ENCODE measurements at regions not wholly inside any gene's neighbourhood (a gene's known extent, or its start where the extent isn't known, plus 50 kb on each side); places are given as distances from the start of the nearest gene placed in this dataset.

DNA sequence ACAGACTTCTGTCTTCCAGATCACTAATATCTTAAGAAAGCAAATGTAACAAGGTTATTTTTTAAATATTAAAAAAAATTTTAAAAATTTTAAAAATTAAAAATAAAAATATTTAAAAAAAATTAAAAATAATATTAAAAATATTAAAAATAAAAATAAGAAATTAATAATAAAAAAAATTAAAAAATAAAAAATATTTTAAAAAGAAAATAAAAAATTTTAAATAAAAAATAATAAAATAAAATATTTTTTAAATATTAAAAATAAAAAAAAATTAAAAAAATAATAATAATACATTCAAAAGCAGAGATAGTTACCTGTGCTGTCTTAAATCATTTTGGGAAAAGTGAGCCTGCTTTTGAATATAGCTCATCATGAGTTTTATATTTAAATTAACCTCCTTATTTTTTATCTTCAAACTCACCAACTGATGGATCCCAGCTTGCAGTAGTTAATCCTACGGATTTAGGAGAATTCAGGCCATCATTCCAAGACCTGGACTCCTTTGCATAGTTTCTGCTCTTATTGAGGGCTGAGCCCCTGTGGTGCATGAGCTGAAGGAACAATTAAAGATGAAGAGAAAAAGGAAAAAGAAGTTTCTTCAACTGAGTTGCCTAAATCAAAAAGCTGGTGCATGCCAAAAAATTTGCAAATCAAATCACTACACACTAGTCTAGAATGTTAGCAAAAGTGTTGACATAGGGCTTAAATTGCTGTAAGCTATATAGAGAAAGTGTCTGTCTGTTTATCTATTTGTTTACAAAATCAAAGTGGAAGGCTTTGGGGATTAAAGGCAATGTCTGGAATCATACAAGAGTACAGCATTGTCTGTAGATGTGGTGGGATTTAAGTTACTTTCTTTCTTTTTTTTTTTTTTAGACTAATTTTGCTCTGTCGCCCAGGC lies 50.5 kb upstream of the ZNF438 start:
- no peaks in the 10 kb centered on the region for H3K9me3 Mint-ChIP-seq
- H3K27ac Mint-ChIP-seq: no peak overlapping the region
- peaks cover 6% of the 10 kb centered on the region for H3K4me1 Mint-ChIP-seq (ENCODE audit: low read depth)
- no peak overlapping the region for H3K4me3 Mint-ChIP-seq
- H3K27me3 Mint-ChIP-seq: no peaks in the 10 kb centered on the region
- H3K36me3 Mint-ChIP-seq (ENCODE audit: low read depth): no peaks in the 10 kb centered on the region

DNA sequence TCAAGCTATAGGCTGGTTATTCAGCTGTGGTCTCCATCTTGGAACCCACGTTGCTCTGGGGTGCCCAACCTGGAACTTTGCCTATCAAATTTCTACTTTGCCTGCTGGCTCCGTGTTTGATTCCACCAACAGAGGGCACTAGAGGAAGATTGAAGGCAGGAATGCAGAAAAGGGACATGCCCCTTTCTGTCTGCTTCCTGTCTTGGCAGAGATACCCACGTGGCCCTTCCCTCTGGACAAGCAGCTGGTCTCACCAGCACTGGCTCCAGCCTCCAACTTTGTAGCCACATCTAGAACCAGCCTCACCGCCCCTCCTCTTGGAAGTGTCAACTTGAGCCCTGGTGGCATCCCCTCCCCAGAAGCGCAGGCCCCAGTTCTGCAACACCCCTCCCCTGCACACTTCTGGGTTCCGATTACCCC lies 52.1 kb upstream of the ZNF438 start:
- Mint-ChIP-seq H3K36me3 (ENCODE audit: low read depth) (no peaks in the 10 kb centered on the region), H3K4me3 (no peak overlapping the region), H3K27ac (peak overlapping the region; percentile 11), H3K4me1 (ENCODE audit: low read depth) (peaks cover 6% of the 10 kb centered on the region), H3K27me3 (no peaks in the 10 kb centered on the region), H3K9me3 (no peaks in the 10 kb centered on the region)

DNA sequence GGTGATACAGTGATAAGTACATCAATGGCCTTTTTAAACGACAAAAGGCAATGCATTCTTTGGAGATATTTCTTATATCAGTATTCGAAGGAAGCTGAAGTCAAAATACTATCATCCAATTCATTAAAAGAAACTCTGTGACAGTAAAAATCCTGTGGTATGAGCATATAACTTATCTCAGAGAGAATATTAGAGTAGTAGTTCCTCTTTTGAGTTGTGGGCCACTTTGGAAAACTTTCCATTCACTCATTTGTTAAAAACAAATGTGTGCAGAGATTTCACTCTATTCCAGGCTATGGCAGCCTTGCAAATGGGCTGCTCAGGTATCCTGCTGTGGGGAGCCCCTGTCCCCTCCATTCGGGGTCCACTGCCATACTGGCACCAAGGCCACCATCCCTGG lies 55.3 kb upstream of the ZNF438 start:
- no peak overlapping the region for H3K4me3 Mint-ChIP-seq
- no peaks in the 10 kb centered on the region for H3K27me3 Mint-ChIP-seq
- no peaks in the 10 kb centered on the region for H3K9me3 Mint-ChIP-seq
- H3K27ac Mint-ChIP-seq: no peak overlapping the region
- no peaks in the 10 kb centered on the region for H3K36me3 Mint-ChIP-seq (ENCODE audit: low read depth)
- peaks cover 18% of the 10 kb centered on the region for H3K4me1 Mint-ChIP-seq (ENCODE audit: low read depth)

DNA sequence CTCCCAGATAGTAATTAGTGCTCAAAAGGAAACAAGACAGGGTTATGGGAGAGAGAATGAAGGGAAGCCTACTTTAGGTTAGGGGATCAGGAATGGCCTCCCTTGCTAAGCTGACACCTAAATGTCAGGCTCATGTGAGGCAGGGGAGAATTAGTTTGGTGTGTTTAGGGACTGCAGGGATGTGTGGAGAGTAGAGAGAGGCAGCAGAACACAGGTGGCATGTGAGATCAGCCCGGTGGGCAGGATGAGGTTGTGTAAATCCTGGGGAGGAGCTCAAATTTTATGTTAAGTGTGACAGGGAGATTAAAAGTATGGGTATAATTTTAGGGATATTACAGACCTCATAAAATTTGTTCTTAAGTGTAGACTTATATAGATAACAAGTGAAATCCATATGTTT lies 56.2 kb upstream of the ZNF438 start:
- Mint-ChIP-seq H3K4me3 (no peak overlapping the region), H3K9me3 (no peaks in the 10 kb centered on the region), H3K27ac (no peak overlapping the region), H3K36me3 (ENCODE audit: low read depth) (no peaks in the 10 kb centered on the region), H3K4me1 (ENCODE audit: low read depth) (peaks cover 18% of the 10 kb centered on the region), H3K27me3 (no peaks in the 10 kb centered on the region)

DNA sequence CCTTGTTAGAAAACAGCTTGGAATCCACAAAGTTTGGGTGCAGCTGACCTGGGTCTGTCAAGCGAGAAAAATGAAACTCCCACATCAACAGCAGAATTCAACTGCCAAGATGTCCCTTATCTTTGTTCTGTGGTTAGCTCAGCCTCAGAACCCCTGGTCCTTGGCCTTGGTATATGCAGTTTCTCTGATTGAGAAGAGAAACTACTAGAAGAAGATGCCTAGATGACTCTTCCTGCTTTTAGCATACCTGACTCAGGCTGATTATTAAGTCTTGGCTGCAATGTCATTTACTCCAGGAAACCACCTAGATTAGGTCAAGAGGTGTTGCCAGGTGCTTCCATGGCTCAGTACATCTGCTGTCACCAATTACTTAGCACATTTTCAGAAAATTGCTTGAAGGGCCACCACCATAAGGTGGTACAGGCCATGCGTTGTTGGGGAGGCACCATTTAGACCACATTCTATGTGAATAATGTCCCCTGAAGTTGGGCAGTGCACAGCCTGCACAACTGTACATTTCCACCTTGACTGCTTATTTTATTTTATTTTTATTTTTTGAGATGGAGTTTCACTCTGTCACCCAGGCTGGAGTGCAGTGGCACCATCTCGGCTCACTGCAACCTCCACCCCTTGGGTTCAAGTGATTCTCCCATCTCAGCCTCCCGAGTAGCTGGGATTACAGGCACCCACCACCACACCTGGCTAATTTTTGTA lies 59.4 kb upstream of the ZNF438 start:
- Mint-ChIP-seq H3K27ac (no peak overlapping the region), H3K4me3 (no peak overlapping the region), H3K36me3 (ENCODE audit: low read depth) (no peaks in the 10 kb centered on the region), H3K4me1 (ENCODE audit: low read depth) (peaks cover 20% of the 10 kb centered on the region), H3K27me3 (no peaks in the 10 kb centered on the region), H3K9me3 (no peaks in the 10 kb centered on the region)

DNA sequence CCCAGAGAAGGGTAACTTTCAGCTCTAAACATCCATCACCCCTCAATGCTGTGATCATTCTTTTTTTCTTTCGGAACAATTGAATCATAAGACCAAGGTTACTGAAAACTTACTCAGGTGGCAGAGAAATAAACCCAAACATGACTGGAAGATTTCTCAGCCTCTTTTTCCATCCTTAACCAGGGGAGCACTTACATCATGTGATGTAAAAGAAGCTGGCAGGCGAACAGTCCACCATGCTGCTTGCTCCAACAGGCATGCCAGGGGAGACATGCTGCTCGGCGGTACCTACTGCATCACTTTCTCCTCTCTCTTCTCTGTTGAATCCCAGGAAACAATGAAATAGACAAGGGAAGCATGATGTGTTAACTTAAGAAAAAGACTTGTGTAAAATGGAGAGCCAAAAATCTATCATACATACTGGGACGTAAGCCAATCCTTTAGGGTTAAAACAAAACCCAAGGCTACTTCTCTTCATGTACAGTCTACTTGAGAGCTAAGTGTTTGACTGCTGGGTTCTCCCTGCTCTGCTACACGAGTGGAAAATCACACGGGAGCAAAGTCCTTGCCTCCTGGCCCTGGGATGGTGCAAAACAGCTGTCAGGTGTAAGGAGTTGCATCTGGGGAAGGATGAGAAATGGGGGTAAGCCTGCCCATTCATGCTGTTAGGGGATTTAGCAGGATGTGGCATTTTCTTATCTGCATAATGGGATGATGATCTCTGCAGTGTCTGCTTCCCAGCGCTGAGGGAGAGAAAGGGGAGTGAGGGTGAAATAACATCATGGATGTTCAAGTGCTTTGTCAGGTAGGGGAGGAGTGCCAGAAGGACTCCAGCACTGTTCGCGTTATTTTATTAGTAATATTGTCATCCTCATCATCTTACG lies 64.3 kb upstream of the ZNF438 start:
- peak overlapping the region; percentile 49 for H3K4me3 Mint-ChIP-seq
- no peaks in the 10 kb centered on the region for H3K9me3 Mint-ChIP-seq
- H3K27ac Mint-ChIP-seq: peak overlapping the region; percentile 85
- H3K4me1 Mint-ChIP-seq (ENCODE audit: low read depth): peaks cover 35% of the 10 kb centered on the region
- H3K36me3 Mint-ChIP-seq (ENCODE audit: low read depth): no peaks in the 10 kb centered on the region
- H3K27me3 Mint-ChIP-seq: no peaks in the 10 kb centered on the region

DNA sequence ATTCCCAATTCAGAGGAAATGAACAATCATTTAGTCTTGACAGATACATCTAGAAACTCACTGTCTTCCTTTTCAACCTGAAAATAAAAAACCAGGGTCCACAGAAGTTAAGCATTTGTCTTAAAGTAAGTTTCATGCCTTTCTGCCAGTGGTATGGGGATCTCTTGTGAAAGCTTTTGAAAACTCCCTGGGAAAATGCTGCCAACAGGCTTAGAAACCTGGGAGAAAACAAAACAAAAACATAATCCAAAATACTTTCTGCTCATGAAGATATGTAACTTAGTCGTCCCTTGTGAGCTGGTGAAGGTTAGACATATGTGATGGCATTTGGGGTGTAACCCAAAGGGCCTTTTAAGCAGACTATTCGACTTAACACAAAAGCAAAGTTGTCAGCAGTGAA lies 66.4 kb upstream of the ZNF438 start:
- Mint-ChIP-seq H3K27me3 (no peaks in the 10 kb centered on the region), H3K36me3 (ENCODE audit: low read depth) (no peaks in the 10 kb centered on the region), H3K4me3 (no peak overlapping the region), H3K4me1 (ENCODE audit: low read depth) (peaks cover 49% of the 10 kb centered on the region), H3K9me3 (no peaks in the 10 kb centered on the region), H3K27ac (no peak overlapping the region)

DNA sequence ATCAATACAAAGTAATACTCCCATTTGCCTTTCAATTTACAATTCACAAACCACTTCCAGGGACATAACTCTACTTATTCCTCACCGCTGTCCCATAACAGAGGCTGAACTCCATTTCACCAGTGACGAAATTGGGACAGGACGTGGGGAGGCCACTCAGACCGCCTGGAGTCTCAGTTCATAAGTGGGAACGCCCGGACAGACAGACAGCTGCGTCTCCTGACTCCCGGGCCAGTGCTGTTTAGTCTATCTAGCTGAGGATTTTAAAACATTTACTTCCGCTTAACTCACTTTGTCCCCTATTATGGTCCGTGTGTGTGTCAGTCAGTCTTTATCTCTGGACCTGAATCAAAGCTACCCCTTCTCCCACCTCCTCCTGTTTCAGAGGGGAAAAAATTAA lies 67.4 kb upstream of the ZNF438 start:
- Mint-ChIP-seq H3K9me3 (no peaks in the 10 kb centered on the region), H3K4me3 (no peak overlapping the region), H3K27me3 (no peaks in the 10 kb centered on the region), H3K36me3 (ENCODE audit: low read depth) (no peaks in the 10 kb centered on the region), H3K27ac (no peak overlapping the region), H3K4me1 (ENCODE audit: low read depth) (peaks cover 49% of the 10 kb centered on the region)

DNA sequence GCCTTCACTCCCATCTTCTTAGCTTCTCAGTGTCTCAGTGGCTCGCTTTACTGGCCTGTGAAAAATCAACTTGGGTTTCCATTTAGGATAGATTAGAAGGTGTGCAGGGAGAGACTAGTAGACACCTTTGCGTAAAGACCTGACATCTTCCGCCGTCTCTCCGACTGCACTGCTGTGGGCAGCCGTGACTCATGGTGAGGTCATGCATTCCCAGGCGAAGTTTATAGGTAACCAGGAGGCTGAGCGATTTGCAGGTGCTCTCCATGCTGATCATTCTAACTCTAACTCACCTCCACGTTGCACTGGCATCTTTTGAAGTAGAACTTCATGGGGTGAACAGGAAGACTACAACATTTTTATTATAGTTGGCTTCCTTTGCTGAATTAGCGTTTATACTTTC lies 68.0 kb upstream of the ZNF438 start:
- Mint-ChIP-seq H3K36me3 (ENCODE audit: low read depth) (no peaks in the 10 kb centered on the region), H3K27ac (peak overlapping the region; percentile 13), H3K27me3 (no peaks in the 10 kb centered on the region), H3K4me1 (ENCODE audit: low read depth) (peaks cover 50% of the 10 kb centered on the region), H3K9me3 (no peaks in the 10 kb centered on the region), H3K4me3 (no peak overlapping the region)

DNA sequence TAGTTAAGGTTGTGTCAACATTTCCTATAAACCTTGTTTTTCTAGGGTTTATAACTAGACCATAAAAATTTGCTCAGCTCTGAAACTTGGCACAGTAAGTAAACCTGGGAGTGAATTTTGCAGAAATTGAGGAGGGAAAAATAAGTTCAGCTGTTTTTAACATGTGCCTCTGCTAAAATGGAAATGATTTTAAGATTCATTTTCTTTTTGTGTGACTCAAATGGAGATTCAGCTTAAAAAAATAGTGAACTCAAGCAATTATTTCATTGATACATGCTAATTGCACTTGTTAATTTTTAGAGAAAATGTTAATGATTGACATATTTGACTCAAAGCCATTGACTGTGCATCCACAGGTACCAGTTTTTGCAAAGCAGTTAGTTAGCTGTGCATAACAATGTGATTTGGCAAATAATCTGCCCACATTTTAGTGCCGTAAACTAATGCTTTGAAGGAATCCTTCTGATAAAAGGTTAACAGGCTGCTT lies 68.5 kb upstream of the ZNF438 start:
- Mint-ChIP-seq H3K36me3 (ENCODE audit: low read depth) (no peaks in the 10 kb centered on the region), H3K27ac (peak overlapping the region; percentile 29), H3K4me3 (no peak overlapping the region), H3K9me3 (no peaks in the 10 kb centered on the region), H3K4me1 (ENCODE audit: low read depth) (peaks cover 53% of the 10 kb centered on the region), H3K27me3 (no peaks in the 10 kb centered on the region)

DNA sequence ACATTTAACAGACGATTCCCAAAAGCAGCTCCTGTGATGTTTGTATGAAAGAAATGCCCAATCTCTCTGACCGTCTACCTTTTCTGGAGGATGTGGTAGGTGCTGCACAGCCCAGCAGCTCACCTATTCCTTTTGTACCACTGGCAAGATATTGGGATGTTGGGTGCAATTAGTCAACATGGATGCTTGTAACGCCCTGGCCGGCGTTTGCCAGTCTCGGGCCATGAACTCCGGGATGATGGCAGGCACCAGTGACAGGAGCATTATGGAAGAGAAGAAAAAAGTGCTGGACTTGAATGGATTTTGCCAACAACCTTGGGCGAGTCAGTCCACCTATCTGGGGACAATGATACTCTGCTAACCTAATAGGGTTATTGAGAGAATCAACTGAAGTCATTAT lies 69.0 kb upstream of the ZNF438 start:
- H3K9me3 Mint-ChIP-seq: no peaks in the 10 kb centered on the region
- no peaks in the 10 kb centered on the region for H3K36me3 Mint-ChIP-seq (ENCODE audit: low read depth)
- peaks cover 49% of the 10 kb centered on the region for H3K4me1 Mint-ChIP-seq (ENCODE audit: low read depth)
- H3K27ac Mint-ChIP-seq: peak overlapping the region; percentile 55
- H3K27me3 Mint-ChIP-seq: no peaks in the 10 kb centered on the region
- no peak overlapping the region for H3K4me3 Mint-ChIP-seq

DNA sequence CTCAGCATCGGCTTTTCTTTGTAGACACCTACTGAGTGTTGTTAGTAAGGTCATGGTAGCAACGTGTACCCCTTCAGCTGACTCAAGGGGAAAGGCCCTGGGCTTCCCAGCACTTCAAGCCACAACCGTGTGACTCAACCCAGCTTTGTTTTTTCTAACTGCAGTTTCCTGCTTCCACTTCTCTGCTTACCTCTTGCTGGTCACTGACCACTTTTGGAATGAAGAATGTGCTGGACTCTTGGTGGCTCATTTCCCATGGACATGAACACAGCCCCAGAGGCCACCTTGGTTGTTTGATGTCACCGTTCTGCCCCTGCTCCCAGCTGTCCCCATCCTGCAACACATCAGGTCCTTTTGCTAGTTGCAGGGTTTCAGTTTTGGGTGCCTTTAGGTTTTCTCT lies 69.5 kb upstream of the ZNF438 start:
- H3K27ac Mint-ChIP-seq: peak overlapping the region; percentile 88

DNA sequence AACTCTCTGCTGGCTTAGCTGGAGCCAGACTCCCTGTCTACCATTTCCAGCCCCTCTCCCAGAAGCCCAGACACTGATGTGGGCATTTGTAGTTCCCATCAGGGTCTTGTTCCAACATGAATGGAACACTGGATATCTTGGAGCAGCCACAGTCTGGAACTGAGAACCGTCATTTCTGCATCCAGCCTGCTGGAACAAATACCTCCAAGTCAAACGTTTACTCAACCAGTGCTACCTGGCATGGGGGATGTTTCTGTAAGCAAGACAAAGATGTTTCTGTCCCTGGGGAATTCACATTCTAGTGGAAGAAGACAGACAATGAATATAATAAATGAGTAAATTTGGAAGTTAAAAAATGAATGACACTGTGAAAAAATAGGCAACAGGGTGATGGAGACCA lies 70.8 kb upstream of the ZNF438 start:
- peak overlapping the region; percentile 45 for H3K27ac Mint-ChIP-seq
- H3K27me3 Mint-ChIP-seq: no peaks in the 10 kb centered on the region
- no peak overlapping the region for H3K4me3 Mint-ChIP-seq
- peaks cover 38% of the 10 kb centered on the region for H3K4me1 Mint-ChIP-seq (ENCODE audit: low read depth)
- H3K36me3 Mint-ChIP-seq (ENCODE audit: low read depth): no peaks in the 10 kb centered on the region
- no peaks in the 10 kb centered on the region for H3K9me3 Mint-ChIP-seq

More for the DNA sequence above, 69.5 kb upstream of the ZNF438 start:
- H3K4me1 Mint-ChIP-seq (ENCODE audit: low read depth): peaks cover 44% of the 10 kb centered on the region
- peak overlapping the region; percentile 40 for H3K4me3 Mint-ChIP-seq
- no peaks in the 10 kb centered on the region for H3K9me3 Mint-ChIP-seq
- H3K27me3 Mint-ChIP-seq: no peaks in the 10 kb centered on the region
- no peaks in the 10 kb centered on the region for H3K36me3 Mint-ChIP-seq (ENCODE audit: low read depth)

DNA sequence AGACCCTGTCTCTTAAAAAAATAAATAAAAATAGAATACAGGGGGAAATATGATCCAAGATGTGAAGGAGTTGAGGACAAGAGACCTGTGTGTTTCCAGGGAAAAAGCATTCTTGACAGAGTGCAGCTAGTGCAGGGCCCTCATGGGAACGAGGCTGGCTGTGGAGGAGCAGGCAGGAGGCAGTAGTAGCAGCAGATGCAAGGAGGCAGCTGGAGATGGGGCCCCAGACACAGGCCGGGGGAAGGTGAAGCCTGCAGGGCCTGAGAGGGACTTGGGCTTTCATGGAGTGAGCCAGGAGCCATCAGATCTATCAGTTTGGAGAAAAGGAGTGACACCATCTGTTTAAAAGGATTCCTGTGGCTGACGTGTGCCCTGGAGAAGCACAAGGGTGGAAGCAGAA lies 71.4 kb upstream of the ZNF438 start:
- H3K27ac Mint-ChIP-seq: no peak overlapping the region
- no peaks in the 10 kb centered on the region for H3K36me3 Mint-ChIP-seq (ENCODE audit: low read depth)
- no peak overlapping the region for H3K4me3 Mint-ChIP-seq
- H3K4me1 Mint-ChIP-seq (ENCODE audit: low read depth): peaks cover 38% of the 10 kb centered on the region
- no peaks in the 10 kb centered on the region for H3K9me3 Mint-ChIP-seq
- no peaks in the 10 kb centered on the region for H3K27me3 Mint-ChIP-seq

DNA sequence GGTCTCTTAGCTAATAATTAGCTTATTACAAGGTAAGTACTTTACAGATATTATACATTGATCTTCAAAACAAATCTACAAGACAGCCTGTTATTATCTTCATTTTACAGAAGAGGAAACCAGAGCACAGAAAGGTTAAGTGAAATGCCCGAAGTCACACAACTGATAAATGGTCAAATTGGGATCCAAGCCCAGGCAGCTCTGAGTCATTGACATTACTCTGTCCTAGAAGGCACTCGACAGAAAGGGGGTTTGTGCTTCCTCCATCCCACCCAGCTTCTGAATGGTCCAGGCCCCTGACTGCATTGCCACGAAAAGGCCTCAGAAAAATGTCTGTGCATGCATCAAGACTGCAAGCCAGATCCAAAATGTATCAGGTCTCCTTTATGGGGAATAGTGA lies 81.3 kb upstream of the ZNF438 start:
- Mint-ChIP-seq H3K27me3 (no peaks in the 10 kb centered on the region), H3K4me1 (ENCODE audit: low read depth) (no peaks in the 10 kb centered on the region), H3K4me3 (no peak overlapping the region), H3K9me3 (peaks cover 11% of the 10 kb centered on the region), H3K27ac (no peak overlapping the region), H3K36me3 (ENCODE audit: low read depth) (peaks cover 7% of the 10 kb centered on the region)
